Activated T-cell treated with anti-CD3 and anti-CD28 coated beads for 24 hours (primary cell): ENCODE measurements at regions not wholly inside any gene's neighbourhood (a gene's known extent, or its start where the extent isn't known, plus 50 kb on each side); places are given as distances from the start of the nearest gene placed in this dataset.
"Not testable (repeated sequence)": the region's sequence is repeated elsewhere in the genome, so short reads cannot be mapped to it uniquely, and the experiment has no call there.

Source experiments
- DNase-seq: peaks from one replicate; pipeline ENCODE4 v3.0.0-alpha.2; 2020; ENCODE audit warnings: low read depth

- no peak for DNase-seq
Measured at GRCh38 chr6:134452906-134453305, 135.0 kb upstream of the SGK1 start.

DNA sequence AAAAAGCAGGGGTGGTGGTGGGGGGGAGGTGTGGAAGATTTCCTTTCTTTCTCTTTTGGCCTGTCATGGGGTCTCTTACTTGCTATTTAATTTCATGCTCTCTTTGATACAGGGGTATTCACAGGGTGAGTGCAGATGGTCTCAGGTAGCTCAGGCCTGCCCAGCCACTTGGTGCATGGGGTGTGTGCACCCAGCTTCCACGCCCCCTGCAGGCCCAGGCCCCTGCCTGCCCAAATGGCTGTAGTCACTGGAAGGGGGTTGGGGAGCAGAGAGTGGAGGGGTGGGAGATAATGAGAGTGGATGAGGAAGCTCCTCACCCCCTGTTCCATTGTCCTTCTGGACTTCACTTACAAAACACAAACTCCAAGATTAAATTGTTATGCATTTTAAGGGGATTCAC lies 133.6 kb upstream of the SGK1 start:
- no peak for DNase-seq

- DNase-seq = no peak
Measured at GRCh38 chr6:134449781-134450180, 131.9 kb upstream of the SGK1 start.

- no peak for DNase-seq
Measured at GRCh38 chr6:134449004-134449403, 131.1 kb upstream of the SGK1 start.

DNA sequence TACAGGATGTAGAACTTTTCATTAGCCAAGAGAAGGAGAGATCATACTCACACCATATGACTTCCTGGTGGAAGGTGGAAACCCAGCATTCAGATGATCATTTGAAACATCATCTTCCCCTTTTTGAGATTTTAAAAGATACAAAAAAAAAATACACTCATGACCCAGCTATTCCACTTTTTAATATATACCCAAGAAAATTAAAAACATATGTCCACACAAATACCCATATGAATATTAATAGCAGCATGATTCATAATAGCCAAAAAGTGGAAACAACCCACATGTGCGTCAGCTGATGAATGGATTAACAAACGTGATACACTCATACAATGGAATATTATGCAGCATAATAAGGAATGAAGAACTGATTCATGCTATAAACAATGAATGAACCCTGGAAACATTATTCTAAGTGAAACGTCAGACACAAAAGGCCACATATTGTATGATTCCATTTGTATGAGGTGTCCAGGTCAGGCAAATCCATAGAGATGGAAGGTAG lies 130.0 kb upstream of the SGK1 start:
- DNase-seq = no peak

GRCh38 chr6:134447423-134447822 lies 129.5 kb upstream of the SGK1 start:
- DNase-seq = no peak

- DNase-seq = no peak
Measured at GRCh38 chr6:134446896-134447295, 129.0 kb upstream of the SGK1 start.

- DNase-seq = no peak
Measured at GRCh38 chr6:134446218-134446848, 128.4 kb upstream of the SGK1 start.

- DNase-seq = no peak
Measured at GRCh38 chr6:134443009-134443408, 125.1 kb upstream of the SGK1 start.

DNA sequence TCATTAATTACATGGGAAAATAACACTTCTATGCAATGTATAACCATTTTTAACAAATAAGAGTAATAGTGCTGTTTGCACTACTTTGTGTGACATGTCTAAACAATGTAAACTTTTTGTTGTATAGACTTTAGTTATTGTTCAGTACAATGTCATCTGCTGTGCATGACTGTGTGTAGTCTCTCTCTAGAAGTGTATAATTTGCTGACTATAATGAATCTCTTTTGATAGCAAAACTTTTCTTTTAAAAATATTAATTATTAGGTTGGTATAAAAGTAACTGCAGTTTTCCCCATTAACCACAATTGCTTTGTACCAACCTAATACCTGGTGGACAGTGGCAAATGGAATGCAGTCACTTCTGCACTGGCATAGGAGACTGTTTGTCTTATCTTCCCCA lies 124.2 kb upstream of the SGK1 start:
- no peak for DNase-seq

DNA sequence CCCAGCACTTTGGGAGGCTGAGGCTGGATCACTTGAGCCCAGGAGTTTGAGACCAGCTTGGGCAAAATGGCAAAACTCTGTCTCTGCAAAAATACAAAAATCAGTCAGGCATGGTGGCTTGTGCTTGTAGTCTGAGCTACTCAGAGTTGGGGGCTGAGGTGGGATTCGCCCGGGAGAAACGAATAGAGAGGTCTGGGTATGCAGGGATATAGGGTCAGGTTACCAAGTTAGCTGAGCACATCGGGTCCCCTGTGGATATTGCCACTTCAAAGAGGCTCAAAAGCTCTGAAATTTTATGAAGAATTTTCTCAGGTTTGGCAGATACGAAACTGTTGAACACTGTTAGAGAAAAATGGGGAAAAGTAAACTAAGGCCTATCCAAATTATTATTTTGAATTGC lies 120.9 kb upstream of the SGK1 start:
- no peak for DNase-seq

DNA sequence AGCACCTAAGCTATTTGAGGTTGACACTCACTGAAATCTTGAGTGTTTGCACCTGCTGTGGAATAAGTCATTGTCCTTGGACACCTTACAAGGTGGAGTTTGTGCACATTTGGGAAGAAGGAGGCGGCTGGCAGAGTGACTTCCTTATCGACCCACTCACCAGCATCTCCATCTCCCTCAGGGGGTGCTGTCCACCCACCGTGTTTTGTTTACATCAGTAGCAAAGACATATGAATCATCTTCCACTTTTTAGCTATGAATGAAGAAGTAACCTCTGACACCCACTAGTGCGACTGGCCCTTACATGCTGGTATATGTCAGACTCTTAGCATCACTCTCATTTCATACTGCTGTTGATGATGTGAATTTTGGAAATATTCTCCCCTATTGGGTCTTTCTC lies 119.5 kb upstream of the SGK1 start:
- DNase-seq = peak; percentile 5

DNA sequence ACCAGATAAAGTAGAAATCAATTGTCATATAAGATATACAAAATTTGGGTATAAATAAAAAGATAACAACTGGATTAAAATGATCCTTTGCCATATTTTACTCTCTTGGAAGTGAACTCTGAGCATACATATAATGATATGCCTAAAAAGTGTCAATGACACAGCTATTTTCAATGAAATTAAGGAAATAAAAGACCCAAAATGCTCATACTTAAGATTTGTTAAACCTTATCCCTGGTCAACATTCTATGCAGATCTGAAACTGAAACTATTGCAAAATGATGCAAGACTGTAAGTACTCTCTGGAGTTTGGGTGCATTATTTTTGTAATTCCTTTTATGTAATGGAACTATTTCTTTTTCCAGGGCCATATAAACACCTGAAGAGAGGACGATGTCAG lies 119.0 kb upstream of the SGK1 start:
- no peak for DNase-seq

GRCh38 chr6:134436281-134436815 lies 118.4 kb upstream of the SGK1 start:
- peak; percentile 67 for DNase-seq

- DNase-seq = no peak
Measured at GRCh38 chr6:134435814-134436280, 117.9 kb upstream of the SGK1 start.

DNA sequence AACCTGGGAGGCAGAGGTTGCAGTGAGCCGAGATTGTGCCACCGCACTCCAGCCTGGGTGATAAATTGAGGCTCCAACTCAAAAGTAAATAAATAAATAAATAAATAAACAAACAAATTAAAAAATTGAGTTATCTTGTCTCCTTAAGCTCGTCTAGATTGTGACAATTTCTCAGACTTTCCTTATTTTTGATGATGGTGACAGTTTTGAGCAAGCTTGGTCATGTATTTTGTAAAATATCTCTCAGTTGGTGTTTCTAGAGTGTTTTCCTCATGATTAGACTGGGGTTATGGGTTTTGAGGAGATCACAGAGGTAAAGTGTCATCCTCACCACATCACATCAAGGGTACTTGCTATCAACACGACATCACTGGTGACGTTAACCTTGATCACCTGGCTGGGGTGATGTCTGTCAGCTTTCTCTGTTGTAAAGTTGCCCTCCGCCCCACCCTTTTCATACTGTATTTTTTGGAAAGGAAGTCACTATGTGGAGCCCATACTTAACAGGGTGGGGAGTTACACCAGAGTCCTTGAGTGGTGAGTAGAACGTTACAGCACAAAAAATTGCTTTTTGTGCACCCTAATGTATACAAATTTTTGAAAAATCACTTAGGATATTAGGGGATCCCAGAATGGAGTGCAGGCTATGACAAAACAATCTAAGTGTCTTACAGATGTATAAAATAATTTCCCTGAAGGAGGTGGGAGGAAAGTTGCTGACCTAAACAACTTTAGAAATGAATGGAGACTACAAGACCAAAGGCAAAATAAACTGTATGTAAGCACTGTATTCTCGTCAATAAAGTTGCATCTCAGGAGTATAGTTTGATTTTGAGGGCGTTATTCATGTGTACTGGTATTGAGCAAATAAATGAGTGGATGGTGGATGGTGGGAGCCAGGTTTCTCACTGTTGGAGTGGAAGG lies 116.4 kb upstream of the SGK1 start:
- DNase-seq = no peak

- no peak for DNase-seq
Measured at GRCh38 chr6:134432036-134432435, 114.1 kb upstream of the SGK1 start.

DNA sequence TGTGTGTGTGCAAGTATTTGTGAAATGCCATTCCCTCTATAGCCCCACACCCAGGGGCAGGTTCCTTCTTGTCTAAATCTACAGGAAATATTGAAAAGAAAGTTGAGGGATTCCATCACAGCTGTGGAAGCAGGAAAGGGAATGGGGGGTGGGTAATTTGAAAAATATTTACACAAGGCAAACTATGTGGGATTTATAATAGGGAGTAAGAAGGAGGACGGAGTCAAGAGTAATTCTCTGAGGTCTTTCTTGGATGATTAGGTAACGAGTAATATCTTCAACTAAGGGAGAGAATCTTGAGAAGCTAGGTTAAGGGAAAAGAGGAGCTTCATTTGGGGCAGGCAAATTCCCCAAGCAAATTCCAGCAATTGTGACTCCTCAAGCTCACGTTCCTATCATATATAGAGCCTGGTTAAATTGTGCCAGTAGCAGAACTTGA lies 113.5 kb upstream of the SGK1 start:
- DNase-seq = no peak

GRCh38 chr6:134429861-134430380 lies 112.0 kb upstream of the SGK1 start:
- DNase-seq = no peak

DNA sequence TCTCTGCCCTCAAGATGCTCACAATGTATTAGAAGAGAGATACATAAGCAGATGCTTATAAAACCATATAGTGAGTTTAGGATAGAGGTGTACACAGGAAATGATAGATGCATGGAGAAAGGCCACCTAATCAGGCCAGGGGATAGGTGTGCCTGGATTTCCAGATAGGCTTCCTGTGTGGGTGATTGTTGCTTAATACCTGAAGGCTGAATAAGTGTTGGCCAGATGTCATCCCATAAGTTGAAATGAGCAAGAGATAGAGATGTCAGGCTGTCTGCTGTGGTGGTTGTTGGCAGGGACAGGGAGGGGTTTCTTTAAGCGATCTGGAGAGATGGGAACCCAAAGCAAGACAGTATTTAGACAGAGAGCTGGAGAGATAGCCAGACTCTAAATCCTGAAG lies 109.8 kb upstream of the SGK1 start:
- no peak for DNase-seq

DNA sequence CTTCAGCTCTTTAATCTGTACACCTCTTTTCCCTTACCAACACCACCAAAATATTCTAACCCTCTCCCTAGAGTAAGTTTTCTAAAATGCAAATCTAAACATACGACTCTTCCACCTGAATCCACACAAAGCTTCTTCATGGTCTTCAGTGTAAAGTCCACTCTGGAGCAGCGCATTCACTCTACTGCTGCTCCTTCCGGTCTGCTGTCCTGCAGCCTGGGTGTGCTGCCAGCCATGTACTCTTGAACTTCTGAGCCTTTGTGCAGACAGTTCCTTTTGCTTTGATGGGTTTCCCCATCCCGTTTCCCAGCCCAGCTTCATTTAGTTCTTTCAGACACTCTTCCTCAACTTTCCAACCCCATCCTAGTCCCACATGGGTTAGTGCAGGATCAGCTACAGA lies 108.7 kb upstream of the SGK1 start:
- DNase-seq = no peak

- DNase-seq = not testable (repeated sequence)
Measured at GRCh38 chr6:134425917-134426316, 108.0 kb upstream of the SGK1 start.

- no peak for DNase-seq
Measured at GRCh38 chr6:134425513-134425912, 107.6 kb upstream of the SGK1 start.
